ENCODE measurements at regions not wholly inside any gene's neighbourhood (a gene's known extent, or its start where the extent isn't known, plus 50 kb on each side); places are given as distances from the start of the nearest gene placed in this dataset.

- no peak for TF ChIP-seq EZH2phosphoT487 (IDR thresholded peaks at IDR 0.05; ENCODE audit: borderline replicate concordance, low read length)
- Histone ChIP-seq H3K79me2 (ENCODE audit: control insufficient read depth, low read length) (no peaks in the 10 kb centered on the region), H3F3A (ENCODE audit: control insufficient read depth, insufficient read depth) (no peaks in the 10 kb centered on the region), H3K36me3 (ENCODE audit: control insufficient read depth, low read length) (no peaks in the 10 kb centered on the region), H3K4me2 (ENCODE audit: low read length) (no peak overlapping the region), H3K9me3 (ENCODE audit: control insufficient read depth, insufficient read depth, low read length) (no peaks in the 10 kb centered on the region), H3K4me3 (ENCODE audit: low read length) (no peak overlapping the region), H3K27ac (ENCODE audit: low read depth, low read length) (no peak overlapping the region), H3K9me2 (replicated peaks; ENCODE audit: control insufficient read depth, low read length) (no peaks in the 10 kb centered on the region), H4K20me1 (ENCODE audit: control insufficient read depth, insufficient read depth, low read depth, low read length) (no peaks in the 10 kb centered on the region), H3K4me1 (ENCODE audit: control insufficient read depth, low read length) (no peaks in the 10 kb centered on the region), H3K27me3 (ENCODE audit: control insufficient read depth, low read length) (no peaks in the 10 kb centered on the region)
Observed at GRCh38 chr15:39330061-39330460, 250.8 kb upstream of the THBS1 start.

GRCh38 chr15:39331584-39331983 lies 249.3 kb upstream of the THBS1 start:
- H3K36me3 ChIP-seq (ENCODE audit: control insufficient read depth, low read length): no peaks in the 10 kb centered on the region
- H3K9me2 ChIP-seq (replicated peaks; ENCODE audit: control insufficient read depth, low read length): no peaks in the 10 kb centered on the region
- TF ChIP-seq, protein P1, sequence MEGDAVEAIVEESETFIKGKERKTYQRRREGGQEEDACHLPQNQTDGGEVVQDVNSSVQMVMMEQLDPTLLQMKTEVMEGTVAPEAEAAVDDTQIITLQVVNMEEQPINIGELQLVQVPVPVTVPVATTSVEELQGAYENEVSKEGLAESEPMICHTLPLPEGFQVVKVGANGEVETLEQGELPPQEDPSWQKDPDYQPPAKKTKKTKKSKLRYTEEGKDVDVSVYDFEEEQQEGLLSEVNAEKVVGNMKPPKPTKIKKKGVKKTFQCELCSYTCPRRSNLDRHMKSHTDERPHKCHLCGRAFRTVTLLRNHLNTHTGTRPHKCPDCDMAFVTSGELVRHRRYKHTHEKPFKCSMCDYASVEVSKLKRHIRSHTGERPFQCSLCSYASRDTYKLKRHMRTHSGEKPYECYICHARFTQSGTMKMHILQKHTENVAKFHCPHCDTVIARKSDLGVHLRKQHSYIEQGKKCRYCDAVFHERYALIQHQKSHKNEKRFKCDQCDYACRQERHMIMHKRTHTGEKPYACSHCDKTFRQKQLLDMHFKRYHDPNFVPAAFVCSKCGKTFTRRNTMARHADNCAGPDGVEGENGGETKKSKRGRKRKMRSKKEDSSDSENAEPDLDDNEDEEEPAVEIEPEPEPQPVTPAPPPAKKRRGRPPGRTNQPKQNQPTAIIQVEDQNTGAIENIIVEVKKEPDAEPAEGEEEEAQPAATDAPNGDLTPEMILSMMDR (IDR thresholded peaks at IDR 0.05; ENCODE audit: low read depth, low read length, poor library complexity, severe bottlenecking): no peak
- TF ChIP-seq EZH2phosphoT487 (IDR thresholded peaks at IDR 0.05; ENCODE audit: borderline replicate concordance, low read length): no peak
- no peak overlapping the region for H3K27ac ChIP-seq (ENCODE audit: low read depth, low read length)
- no peak overlapping the region for H3K4me3 ChIP-seq (ENCODE audit: low read length)
- no peaks in the 10 kb centered on the region for H3K27me3 ChIP-seq (ENCODE audit: control insufficient read depth, low read length)
- no peaks in the 10 kb centered on the region for H3K9me3 ChIP-seq (ENCODE audit: control insufficient read depth, insufficient read depth, low read length)
- H3K4me1 ChIP-seq (ENCODE audit: control insufficient read depth, low read length): no peaks in the 10 kb centered on the region
- H3K79me2 ChIP-seq (ENCODE audit: control insufficient read depth, low read length): no peaks in the 10 kb centered on the region
- no peak overlapping the region for H3K4me2 ChIP-seq (ENCODE audit: low read length)
- H3F3A ChIP-seq (ENCODE audit: control insufficient read depth, insufficient read depth): no peaks in the 10 kb centered on the region
- no peaks in the 10 kb centered on the region for H4K20me1 ChIP-seq (ENCODE audit: control insufficient read depth, insufficient read depth, low read depth, low read length)

DNA sequence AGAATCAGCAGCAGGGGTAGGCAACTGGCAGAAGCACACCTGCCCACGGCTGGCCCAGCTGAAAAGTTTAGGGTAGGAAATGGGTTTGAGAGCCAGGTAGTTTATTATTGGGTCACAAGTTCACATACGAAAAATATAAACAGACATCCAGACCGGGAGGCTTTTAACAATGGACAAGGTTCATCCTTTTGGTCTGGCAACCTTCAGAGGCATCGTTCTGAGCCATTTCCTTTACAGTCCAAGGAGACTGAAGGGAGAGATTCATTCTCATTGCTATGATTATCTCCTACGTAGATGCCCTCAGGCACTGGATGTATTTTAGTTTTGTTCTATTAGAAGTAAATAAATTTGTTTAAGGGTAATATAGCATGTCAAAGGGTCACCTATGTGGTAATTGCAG lies 248.0 kb upstream of the THBS1 start:
- Histone ChIP-seq H3K79me2 (ENCODE audit: control insufficient read depth, low read length) (no peaks in the 10 kb centered on the region), H3K27me3 (ENCODE audit: control insufficient read depth, low read length) (no peaks in the 10 kb centered on the region), H3K9me2 (replicated peaks; ENCODE audit: control insufficient read depth, low read length) (no peaks in the 10 kb centered on the region), H3K27ac (ENCODE audit: low read depth, low read length) (no peak overlapping the region), H3K36me3 (ENCODE audit: control insufficient read depth, low read length) (no peaks in the 10 kb centered on the region), H4K20me1 (ENCODE audit: control insufficient read depth, insufficient read depth, low read depth, low read length) (no peaks in the 10 kb centered on the region), H3K4me2 (ENCODE audit: low read length) (no peak overlapping the region), H3K4me3 (ENCODE audit: low read length) (no peak overlapping the region), H3K9me3 (ENCODE audit: control insufficient read depth, insufficient read depth, low read length) (no peaks in the 10 kb centered on the region), H3F3A (ENCODE audit: control insufficient read depth, insufficient read depth) (no peaks in the 10 kb centered on the region), H3K4me1 (ENCODE audit: control insufficient read depth, low read length) (no peaks in the 10 kb centered on the region)
- no peak for TF ChIP-seq EZH2phosphoT487 (IDR thresholded peaks at IDR 0.05; ENCODE audit: borderline replicate concordance, low read length)
- TF ChIP-seq, protein P1 (IDR thresholded peaks at IDR 0.05; ENCODE audit: low read depth, low read length, poor library complexity, severe bottlenecking): no peak

DNA sequence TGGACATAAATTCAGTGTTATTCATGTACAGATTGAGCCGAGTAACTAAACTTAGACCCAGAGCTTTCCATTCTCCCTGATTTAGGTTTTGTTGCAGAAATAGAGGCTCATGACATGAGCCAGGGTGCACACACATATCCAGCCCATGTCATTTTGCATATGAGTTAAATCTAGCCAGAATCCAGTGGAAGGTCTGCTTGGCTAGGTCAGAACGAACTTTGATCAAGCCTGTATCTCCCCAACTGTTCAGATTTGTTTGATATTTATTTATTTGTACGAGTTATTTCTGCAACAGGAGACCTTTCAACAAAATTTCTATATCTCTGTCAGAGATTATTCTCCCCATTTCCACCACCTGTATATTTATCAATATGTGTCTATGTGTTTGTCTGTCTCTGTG lies 247.5 kb upstream of the THBS1 start:
- no peak overlapping the region for H3K4me3 ChIP-seq (ENCODE audit: low read length)
- H3K79me2 ChIP-seq (ENCODE audit: control insufficient read depth, low read length): no peaks in the 10 kb centered on the region
- no peaks in the 10 kb centered on the region for H3F3A ChIP-seq (ENCODE audit: control insufficient read depth, insufficient read depth)
- no peaks in the 10 kb centered on the region for H3K9me3 ChIP-seq (ENCODE audit: control insufficient read depth, insufficient read depth, low read length)
- no peaks in the 10 kb centered on the region for H3K36me3 ChIP-seq (ENCODE audit: control insufficient read depth, low read length)
- H3K27ac ChIP-seq (ENCODE audit: low read depth, low read length): no peak overlapping the region
- H3K27me3 ChIP-seq (ENCODE audit: control insufficient read depth, low read length): no peaks in the 10 kb centered on the region
- H4K20me1 ChIP-seq (ENCODE audit: control insufficient read depth, insufficient read depth, low read depth, low read length): no peaks in the 10 kb centered on the region
- no peaks in the 10 kb centered on the region for H3K4me1 ChIP-seq (ENCODE audit: control insufficient read depth, low read length)
- H3K9me2 ChIP-seq (replicated peaks; ENCODE audit: control insufficient read depth, low read length): no peaks in the 10 kb centered on the region
- TF ChIP-seq, protein P1 (IDR thresholded peaks at IDR 0.05; ENCODE audit: low read depth, low read length, poor library complexity, severe bottlenecking): no peak
- no peak for TF ChIP-seq EZH2phosphoT487 (IDR thresholded peaks at IDR 0.05; ENCODE audit: borderline replicate concordance, low read length)
- H3K4me2 ChIP-seq (ENCODE audit: low read length): no peak overlapping the region
